Astrocyte of the spinal cord (primary cell): ENCODE measurements at regions not wholly inside any gene's neighbourhood (a gene's known extent, or its start where the extent isn't known, plus 50 kb on each side); places are given as distances from the start of the nearest gene placed in this dataset.

Experiments used
- DNase-seq: peaks from one replicate; pipeline ENCODE4 v3.0.0; 2011; ENCODE audit warnings: low read depth, low spot score
- H3K4me3 ChIP-seq: 2 replicates; pipeline ENCODE4 v1.5.1; 2011; ENCODE audit warnings: low read depth, mild to moderate bottlenecking, low read length, moderate library complexity
- in situ Hi-C: cut with HindIII; loops from 2 replicates; pipeline ENCODE4 v1.10.0; 2017; ENCODE audit warnings: low sequenced_read_pairs
- TF ChIP-seq, protein P1 (sequence below): IDR thresholded peaks from 2 replicates; pipeline ENCODE4 v1.5.1; 2012; ENCODE audit warnings: low read depth, mild to moderate bottlenecking, low read length, inconsistent platforms

DNA sequence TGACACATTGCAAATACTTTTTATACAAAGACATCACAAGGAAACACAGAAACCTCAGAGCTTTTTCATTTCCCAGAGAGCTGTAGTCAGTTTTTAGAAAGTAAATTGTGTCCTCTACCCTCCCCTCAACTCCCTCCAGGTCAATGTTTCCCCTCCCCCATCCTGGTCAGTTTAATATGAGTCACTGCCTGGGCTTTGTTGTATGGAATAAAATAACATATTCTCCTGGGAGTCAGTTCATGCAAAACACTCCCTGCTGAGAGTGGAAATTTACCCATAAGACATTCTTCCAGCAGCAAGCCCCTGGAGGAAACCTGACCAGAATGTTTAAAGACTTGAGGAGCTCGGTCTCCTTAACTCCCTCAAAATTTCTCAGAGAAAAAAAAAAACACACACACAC is 270.1 kb upstream of the LDB2 start:
- peak; percentile 96 for DNase-seq
- TF ChIP-seq, protein P1, sequence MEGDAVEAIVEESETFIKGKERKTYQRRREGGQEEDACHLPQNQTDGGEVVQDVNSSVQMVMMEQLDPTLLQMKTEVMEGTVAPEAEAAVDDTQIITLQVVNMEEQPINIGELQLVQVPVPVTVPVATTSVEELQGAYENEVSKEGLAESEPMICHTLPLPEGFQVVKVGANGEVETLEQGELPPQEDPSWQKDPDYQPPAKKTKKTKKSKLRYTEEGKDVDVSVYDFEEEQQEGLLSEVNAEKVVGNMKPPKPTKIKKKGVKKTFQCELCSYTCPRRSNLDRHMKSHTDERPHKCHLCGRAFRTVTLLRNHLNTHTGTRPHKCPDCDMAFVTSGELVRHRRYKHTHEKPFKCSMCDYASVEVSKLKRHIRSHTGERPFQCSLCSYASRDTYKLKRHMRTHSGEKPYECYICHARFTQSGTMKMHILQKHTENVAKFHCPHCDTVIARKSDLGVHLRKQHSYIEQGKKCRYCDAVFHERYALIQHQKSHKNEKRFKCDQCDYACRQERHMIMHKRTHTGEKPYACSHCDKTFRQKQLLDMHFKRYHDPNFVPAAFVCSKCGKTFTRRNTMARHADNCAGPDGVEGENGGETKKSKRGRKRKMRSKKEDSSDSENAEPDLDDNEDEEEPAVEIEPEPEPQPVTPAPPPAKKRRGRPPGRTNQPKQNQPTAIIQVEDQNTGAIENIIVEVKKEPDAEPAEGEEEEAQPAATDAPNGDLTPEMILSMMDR: no peak
- H3K4me3 ChIP-seq: no peak overlapping the region
- in situ Hi-C loops: no loop called here

DNA sequence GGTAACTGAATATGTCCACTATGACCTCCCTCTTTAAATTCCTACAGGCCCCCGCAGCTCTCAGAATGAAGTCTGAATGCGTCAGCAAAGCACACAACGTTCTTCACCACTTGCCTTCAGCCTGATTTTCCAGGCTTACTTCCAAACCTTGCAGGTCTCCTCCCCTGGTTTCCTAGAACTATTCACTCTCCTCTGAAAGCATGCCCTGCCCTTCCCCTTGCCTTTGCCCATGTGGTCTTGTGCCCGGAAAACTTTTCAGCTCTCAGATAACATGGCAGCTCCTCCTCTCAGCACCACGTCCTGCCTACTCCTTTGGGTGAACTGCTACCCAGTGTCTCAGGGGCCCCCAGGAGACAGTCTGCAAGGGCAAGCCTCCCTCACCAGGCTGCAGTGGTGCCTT is 268.5 kb upstream of the LDB2 start:
- H3K4me3 ChIP-seq: no peak overlapping the region
- DNase-seq: peak; percentile 44
- TF ChIP-seq, protein P1: no peak
- in situ Hi-C loops: no loop called here

DNA sequence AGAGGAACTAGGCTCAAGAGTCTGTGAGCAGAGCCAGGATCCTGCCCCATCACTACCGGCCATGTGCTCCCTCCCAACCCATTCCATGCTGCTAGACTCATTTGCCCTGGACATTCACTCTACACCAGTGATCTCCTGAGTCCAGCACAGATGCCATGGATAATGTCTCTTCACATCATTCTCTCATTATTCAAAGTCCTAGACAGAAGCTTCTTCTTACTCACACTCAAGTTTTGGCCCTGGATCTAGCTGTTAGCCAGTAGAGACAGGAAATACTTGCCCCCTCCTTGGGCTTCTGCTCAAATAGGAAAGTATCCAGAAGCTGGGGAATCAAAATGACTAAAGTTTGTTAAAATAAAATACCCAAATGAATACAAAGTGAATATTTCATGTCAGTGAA is 266.8 kb upstream of the LDB2 start:
- no peak overlapping the region for H3K4me3 ChIP-seq
- TF ChIP-seq, protein P1: no peak
- no peak for DNase-seq
- in situ Hi-C loops: no loop called here

DNA sequence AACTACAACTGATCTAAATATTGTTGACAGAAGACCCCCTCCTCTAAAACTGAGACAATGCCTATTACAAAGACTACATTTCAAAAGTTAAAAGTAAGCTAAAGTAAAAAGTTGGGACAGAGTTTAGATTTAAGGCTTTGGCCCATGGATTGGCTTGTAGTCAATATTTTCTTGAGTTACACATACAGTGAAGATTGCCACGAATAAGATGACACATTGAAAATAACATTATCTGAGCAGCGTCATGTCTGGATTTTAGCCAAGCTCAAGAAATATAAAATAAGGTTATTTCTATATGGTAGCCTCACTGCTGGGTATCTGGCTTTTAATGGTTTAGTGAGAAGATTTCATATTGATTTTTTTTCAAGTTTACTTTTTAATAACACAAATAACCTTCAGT is 266.2 kb upstream of the LDB2 start:
- TF ChIP-seq, protein P1: no peak
- in situ Hi-C loops: no loop called here
- H3K4me3 ChIP-seq: no peak overlapping the region
- DNase-seq: peak; percentile 24

DNA sequence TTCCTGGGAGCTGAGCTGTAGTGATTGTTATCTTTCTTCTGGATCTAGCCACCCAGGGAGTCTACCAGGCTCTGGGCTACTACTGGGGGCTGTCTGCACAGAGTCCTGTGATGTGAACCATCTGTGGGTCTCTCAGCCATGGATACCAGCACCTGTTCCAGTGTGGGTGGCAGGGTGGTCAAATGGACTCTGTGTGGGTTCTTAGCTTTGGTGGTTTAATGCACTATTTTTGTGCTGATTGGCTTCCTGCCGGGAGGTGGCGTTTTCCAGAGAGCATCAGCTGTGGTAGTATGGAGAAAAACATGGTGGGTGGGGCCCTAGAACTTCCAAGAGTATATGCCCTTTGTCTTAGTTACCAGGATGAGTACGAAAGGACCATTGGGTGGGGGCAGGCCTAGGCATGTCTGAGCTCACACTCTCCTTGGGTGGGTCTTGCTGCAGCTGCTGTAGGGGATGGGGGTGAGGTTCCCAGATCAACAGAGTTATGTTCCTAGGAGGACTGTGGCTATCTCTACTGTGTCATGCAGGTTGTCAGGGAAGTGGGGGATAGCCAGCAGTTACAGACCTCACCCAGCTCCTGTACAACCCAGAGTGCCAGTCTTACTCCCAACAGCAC is 264.8 kb upstream of the LDB2 start:
- in situ Hi-C loops: no loop called here
- H3K4me3 ChIP-seq: no peak overlapping the region
- TF ChIP-seq, protein P1: no peak

DNA sequence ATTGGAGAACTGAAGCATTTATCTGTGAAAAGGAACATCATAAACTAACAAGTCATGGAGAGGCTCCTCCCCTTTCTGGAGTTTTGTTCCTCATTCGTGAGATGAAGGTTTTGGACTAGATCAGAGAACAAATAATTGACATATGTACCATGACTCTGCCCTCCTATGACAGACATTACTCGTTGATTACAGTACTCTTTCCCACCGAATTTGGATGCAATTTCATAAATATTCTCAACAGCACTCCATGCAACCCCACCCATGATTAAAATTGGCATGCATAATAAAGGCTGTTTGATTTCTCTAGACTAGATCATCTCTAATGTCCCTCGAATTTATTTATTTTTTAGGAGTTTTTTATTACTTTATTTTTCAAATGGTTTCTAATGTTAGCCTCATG is 258.9 kb upstream of the LDB2 start:
- in situ Hi-C loops: no loop called here
- TF ChIP-seq, protein P1: no peak
- no peak for DNase-seq
- H3K4me3 ChIP-seq: no peak overlapping the region

More for the DNA sequence above, 264.8 kb upstream of the LDB2 start:
- no peak for DNase-seq
